SKM-1 (cell line): ENCODE measurements at regions not wholly inside any gene's neighbourhood (a gene's known extent, or its start where the extent isn't known, plus 50 kb on each side); places are given as distances from the start of the nearest gene placed in this dataset.
"Not testable (repeated sequence)": the region's sequence is repeated elsewhere in the genome, so short reads cannot be mapped to it uniquely, and the experiment has no call there.

ENCODE experiments used
- DNase-seq: peaks from one replicate; lab custom pipeline; 2025; ENCODE audit not compliant: unreplicated experiment; lab: John Stamatoyannopoulos, UW

- no peak for DNase-seq
These were observed 713.0 kb downstream of the BRINP3 start for GRCh38 chr1:189764391-189765320.

- DNase-seq: no peak
These were observed 708.2 kb downstream of the BRINP3 start for GRCh38 chr1:189769448-189769847.

GRCh38 chr1:189774721-189775287 lies 702.9 kb downstream of the BRINP3 start:
- DNase-seq: no peak

GRCh38 chr1:189775343-189775742 lies 702.3 kb downstream of the BRINP3 start:
- DNase-seq: no peak

- no peak for DNase-seq
These were observed 698.6 kb downstream of the BRINP3 start for GRCh38 chr1:189779034-189779433.

GRCh38 chr1:189782295-189782694 lies 695.4 kb downstream of the BRINP3 start:
- DNase-seq: no peak

- no peak for DNase-seq
These were observed 694.2 kb downstream of the BRINP3 start for GRCh38 chr1:189783456-189783855.

- DNase-seq: no peak
These were observed 690.9 kb downstream of the BRINP3 start for GRCh38 chr1:189786761-189787160.

- DNase-seq: no peak
These were observed 690.5 kb downstream of the BRINP3 start for GRCh38 chr1:189787201-189787600.

- DNase-seq: no peak
These were observed 687.3 kb downstream of the BRINP3 start for GRCh38 chr1:189790335-189790734.

- no peak for DNase-seq
These were observed 674.3 kb downstream of the BRINP3 start for GRCh38 chr1:189803364-189803763.

- DNase-seq: no peak
These were observed 673.3 kb downstream of the BRINP3 start for GRCh38 chr1:189804352-189804751.

GRCh38 chr1:189805735-189806134 lies 671.9 kb downstream of the BRINP3 start:
- no peak for DNase-seq

- not testable (repeated sequence) for DNase-seq
These were observed 667.0 kb downstream of the BRINP3 start for GRCh38 chr1:189810639-189811038.

- no peak for DNase-seq
These were observed 665.7 kb downstream of the BRINP3 start for GRCh38 chr1:189811960-189812359.

GRCh38 chr1:189816558-189816957 lies 661.1 kb downstream of the BRINP3 start:
- DNase-seq: no peak

- DNase-seq: no peak
These were observed 657.9 kb downstream of the BRINP3 start for GRCh38 chr1:189819751-189820150.

GRCh38 chr1:189821833-189822232 lies 655.8 kb downstream of the BRINP3 start:
- no peak for DNase-seq

GRCh38 chr1:189834813-189835212 lies 642.9 kb downstream of the BRINP3 start:
- DNase-seq: no peak

- no peak for DNase-seq
These were observed 630.1 kb downstream of the BRINP3 start for GRCh38 chr1:189847613-189848012.

GRCh38 chr1:189851806-189852367 lies 625.8 kb downstream of the BRINP3 start:
- DNase-seq: no peak

GRCh38 chr1:189859385-189859977 lies 618.2 kb downstream of the BRINP3 start:
- DNase-seq: peak; percentile 8
